Stimulated activated CD4-positive, alpha-beta T cell treated with anti-CD3 and anti-CD28 coated beads, TNF-alpha, amount 100 ng/mL, for 1 hour (primary cell): ENCODE measurements at regions not wholly inside any gene's neighbourhood (a gene's known extent, or its start where the extent isn't known, plus 50 kb on each side); places are given as distances from the start of the nearest gene placed in this dataset.
"Not testable (repeated sequence)": the region's sequence is repeated elsewhere in the genome, so short reads cannot be mapped to it uniquely, and the experiment has no call there.

Experiments
- DNase-seq, 3 donors: peaks; one replicate each; pipeline ENCODE4 v3.0.0-alpha.2; 2020; ENCODE audit warnings: low read depth in 3 of 3, low spot score in 1 of 3

DNA sequence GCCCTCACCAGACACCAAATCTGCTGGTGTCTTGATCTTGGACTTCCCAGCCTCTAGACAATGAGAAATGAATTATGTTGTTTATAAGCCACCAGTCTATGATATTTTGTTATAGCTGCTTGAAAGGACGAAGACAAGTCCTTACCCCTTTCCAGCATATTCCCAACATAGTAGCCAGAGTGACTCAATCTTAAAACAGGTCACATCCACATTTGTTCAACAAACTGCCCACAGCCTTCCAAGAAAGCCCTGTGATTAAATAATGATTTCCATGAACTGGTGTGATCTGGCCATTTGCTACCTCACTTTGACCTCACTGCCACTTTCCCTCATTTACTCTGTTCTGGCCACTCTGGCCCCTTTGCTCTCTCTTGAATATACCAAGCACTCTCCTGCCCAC, 193.7 kb upstream of the CFAP20DC start:
- DNase-seq: no peak

- DNase-seq: no peak
Measured at GRCh38 chr3:59240666-59241255, 190.9 kb upstream of the CFAP20DC start.

DNA sequence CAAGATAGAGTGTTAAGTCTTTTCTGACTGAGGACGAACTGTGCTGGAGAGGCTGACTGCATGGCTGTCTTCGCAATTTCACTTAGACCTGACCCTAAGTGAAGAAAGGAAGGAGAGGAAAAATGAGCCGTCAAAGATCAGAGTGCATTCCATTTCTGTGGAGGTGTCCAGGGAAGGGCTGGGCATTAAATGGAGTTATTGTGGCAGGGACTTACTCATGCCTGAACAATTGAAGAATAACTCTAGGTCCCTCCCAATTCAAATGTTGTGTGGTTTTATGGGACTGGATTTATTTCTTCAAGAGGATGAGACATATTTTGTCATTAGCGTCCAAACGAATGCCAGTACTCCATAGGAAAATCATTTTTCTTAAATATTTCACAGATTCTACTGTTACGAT, 187.3 kb upstream of the CFAP20DC start:
- DNase-seq: no peak

- no peak for DNase-seq
Measured at GRCh38 chr3:59235634-59236012, 185.8 kb upstream of the CFAP20DC start.

- DNase-seq: no peak
Measured at GRCh38 chr3:59234884-59235633, 185.2 kb upstream of the CFAP20DC start.

GRCh38 chr3:59230379-59230778, 180.6 kb upstream of the CFAP20DC start:
- DNase-seq: not testable (repeated sequence)

DNA sequence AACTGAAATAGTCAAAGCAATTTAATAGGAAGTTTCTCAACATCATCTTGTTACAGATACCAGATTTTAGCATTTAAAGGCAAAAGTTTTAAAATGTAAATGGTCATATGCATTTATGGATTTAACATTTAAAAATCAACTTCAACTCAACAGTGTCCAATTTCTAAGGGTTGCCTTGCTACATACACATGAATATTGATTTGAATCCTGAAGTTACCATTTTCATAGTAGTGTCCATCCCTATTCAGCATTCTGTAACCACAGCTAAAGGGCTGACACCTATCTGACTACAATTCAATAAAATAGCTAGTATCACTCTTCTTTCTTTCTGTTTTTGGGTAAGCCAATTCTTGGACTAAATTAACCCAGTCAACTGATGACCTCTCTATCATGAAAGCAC, 164.0 kb upstream of the CFAP20DC start:
- no peak for DNase-seq

- DNase-seq: no peak
Measured at GRCh38 chr3:59212128-59212779, 162.4 kb upstream of the CFAP20DC start.

DNA sequence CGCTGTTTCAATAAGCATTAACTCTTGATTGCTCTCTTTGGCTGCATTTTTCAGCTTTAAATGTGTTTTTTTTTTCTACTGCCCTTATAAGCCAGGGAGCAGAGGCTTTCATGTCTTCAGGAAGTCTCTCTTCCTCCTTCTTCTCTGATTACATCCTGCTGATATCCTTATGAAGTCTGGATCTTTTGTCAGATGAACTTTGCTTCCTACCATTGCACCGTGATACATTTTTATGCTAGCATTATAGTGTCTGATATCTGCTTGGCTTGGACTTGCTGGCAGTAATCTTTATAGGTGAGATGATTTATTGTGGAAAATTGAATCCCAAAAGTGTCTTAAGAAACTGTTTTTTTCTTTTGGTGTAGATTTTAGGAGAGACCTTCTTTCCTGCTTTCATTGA, 160.4 kb upstream of the CFAP20DC start:
- DNase-seq: no peak

DNA sequence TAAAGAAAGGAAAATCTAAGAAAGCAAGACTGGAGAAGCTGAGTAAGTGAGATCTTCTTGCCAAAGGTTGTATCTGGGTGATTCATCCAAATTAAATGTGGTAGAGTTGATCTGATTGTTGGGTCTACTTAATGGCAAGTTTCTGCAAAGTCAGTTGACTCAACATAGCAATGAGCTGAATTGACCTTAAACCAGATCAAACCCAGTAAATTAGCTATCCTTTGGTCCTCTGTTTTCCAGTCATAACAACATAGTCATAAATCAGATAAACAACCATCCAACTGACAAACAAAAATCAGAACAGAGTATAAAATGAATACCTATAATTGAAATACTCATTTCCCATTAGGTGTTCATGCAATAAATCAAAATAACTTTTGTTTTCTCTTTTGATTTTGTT, 142.6 kb upstream of the CFAP20DC start:
- DNase-seq: no peak

- no peak for DNase-seq
Measured at GRCh38 chr3:59191651-59192050, 141.8 kb upstream of the CFAP20DC start.

GRCh38 chr3:59189939-59190338, 140.1 kb upstream of the CFAP20DC start:
- DNase-seq: no peak

GRCh38 chr3:59189526-59189925, 139.7 kb upstream of the CFAP20DC start:
- DNase-seq: no peak

GRCh38 chr3:59186725-59187124, 136.9 kb upstream of the CFAP20DC start:
- no peak for DNase-seq

DNA sequence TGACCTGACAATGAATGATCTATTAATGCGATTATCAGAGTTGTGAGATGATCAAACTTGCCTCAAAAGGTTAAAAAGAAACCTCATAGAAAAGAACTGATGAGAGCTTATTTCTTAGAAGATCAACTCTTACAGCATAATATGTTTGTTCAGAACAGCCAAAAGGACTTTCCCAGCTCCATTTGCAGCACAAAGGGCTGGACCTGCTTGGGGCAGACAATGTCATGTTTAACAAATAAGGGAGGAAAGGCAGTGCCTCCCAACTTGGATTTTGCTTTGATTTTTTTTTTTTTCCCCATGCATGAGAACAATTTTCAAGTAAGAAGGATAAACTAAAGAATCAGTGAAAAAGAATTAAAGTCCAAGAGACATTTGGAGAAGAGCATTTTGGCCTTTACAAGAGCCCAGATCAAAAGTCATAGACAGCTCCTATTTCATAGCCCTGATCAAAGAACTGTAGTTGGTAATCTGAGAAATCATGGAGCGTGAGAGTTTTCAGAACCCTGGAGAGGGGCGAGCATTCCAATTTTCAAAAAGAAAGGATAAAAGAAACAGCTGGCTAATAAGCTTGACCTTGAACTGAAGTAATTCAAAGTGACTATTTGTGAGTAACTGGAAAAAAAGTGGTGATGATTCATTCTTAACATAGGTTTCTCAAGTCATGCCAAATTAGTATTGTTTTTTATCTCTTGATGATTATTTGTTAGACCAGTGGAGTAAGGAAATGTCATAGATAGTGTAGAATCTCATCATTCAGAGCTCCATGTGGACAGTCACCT, 136.0 kb upstream of the CFAP20DC start:
- no peak for DNase-seq

GRCh38 chr3:59180006-59180405, 130.2 kb upstream of the CFAP20DC start:
- no peak for DNase-seq

GRCh38 chr3:59178698-59179097, 128.9 kb upstream of the CFAP20DC start:
- DNase-seq: no peak

DNA sequence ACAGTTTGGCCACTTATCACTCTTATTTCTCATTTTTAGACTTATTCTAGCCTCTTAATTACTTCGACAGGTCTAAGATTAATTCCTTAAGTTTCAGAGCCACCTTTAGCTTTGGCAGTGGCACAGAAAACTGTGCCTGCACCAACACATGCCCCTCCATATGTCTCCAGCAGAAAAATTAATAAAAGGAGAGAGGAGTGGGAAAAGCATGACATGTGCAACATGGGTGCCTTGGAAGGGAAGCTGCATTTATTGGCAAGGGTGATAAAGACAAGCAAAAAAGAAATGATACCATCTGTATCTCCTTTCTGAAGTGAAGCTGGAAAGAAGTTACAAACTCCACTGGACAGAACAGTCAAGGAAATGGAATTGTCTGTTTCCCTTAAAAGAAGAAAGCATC, 121.7 kb upstream of the CFAP20DC start:
- DNase-seq: no peak

- DNase-seq: not testable (repeated sequence)
Measured at GRCh38 chr3:59170166-59170565, 120.3 kb upstream of the CFAP20DC start.

DNA sequence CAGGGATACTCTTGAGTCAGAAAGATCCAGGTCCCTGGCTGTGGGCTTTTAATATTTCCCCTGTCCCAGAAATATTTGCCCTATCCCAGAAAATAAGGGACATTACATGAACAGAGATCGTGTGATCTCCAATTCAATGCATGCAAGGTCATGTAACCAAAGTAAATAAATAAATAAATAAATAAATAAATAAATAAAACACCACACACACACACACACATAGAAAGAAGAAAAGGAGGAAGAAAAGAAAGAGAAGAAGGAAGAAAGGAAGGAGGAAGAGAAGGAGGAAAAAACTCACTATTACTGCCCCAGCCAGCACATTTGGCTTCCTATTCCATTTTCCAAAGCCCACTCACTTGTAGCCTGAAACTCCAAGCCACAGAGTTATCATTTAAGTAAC, 117.9 kb upstream of the CFAP20DC start:
- DNase-seq: no peak

- no peak for DNase-seq
Measured at GRCh38 chr3:59163953-59164352, 114.1 kb upstream of the CFAP20DC start.

GRCh38 chr3:59161048-59161447, 111.2 kb upstream of the CFAP20DC start:
- DNase-seq: no peak
